A549 (cell line): ENCODE measurements at regions not wholly inside any gene's neighbourhood (a gene's known extent, or its start where the extent isn't known, plus 50 kb on each side); places are given as distances from the start of the nearest gene placed in this dataset.

ENCODE experiments used
- RARB ChIP-seq: fragments of 250-450 bp; sonication (Bioruptor Pico); IDR thresholded peaks from 2 replicates; pipeline ENCODE4 v1.8.0; 2021; ENCODE audit warnings: mild to moderate bottlenecking, moderate library complexity
- TF ChIP-seq, protein P1 (sequence below): fragments of >200 bp; sonication (Bioruptor Twin); formaldehyde crosslinking; IDR thresholded peaks from 3 replicates; pipeline ENCODE4 v1.5.1; 2016

DNA sequence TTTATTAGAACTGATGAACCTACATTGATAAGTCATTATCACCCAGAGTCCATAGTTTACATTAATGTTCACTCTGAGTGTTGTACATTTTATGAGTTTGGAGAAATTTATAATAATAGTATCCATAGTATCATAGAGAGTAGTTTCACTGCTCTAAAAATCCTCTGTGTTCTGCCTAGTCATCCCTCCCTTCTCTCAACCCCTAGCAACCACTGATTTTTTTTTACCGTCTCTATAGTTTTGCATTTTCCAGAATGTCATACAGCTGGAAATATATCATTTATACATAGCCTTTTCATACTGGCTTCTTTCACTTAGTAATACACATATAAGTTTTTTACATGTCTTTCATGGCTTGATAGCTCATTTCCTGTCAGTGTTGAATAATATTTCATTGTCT is 231.1 kb downstream of the RAD51AP2 start:
- no peak for TF ChIP-seq RARB (CRISPR knock-in tag)
- TF ChIP-seq, protein P1, sequence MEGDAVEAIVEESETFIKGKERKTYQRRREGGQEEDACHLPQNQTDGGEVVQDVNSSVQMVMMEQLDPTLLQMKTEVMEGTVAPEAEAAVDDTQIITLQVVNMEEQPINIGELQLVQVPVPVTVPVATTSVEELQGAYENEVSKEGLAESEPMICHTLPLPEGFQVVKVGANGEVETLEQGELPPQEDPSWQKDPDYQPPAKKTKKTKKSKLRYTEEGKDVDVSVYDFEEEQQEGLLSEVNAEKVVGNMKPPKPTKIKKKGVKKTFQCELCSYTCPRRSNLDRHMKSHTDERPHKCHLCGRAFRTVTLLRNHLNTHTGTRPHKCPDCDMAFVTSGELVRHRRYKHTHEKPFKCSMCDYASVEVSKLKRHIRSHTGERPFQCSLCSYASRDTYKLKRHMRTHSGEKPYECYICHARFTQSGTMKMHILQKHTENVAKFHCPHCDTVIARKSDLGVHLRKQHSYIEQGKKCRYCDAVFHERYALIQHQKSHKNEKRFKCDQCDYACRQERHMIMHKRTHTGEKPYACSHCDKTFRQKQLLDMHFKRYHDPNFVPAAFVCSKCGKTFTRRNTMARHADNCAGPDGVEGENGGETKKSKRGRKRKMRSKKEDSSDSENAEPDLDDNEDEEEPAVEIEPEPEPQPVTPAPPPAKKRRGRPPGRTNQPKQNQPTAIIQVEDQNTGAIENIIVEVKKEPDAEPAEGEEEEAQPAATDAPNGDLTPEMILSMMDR: no peak
